HUDEP-2 (cell line): ENCODE measurements at regions not wholly inside any gene's neighbourhood (a gene's known extent, or its start where the extent isn't known, plus 50 kb on each side); places are given as distances from the start of the nearest gene placed in this dataset.

Experiments
- DNase-seq, 76 experiments: peaks; one replicate each; lab custom pipeline; 2025; ENCODE audit not compliant: unreplicated experiment in 76 of 76; lab: John Stamatoyannopoulos, UW

- no peak for DNase-seq
These were observed 96.8 kb upstream of the DOCK9 start for GRCh38 chr13:99074693-99075092.

- DNase-seq, result no peak
These were observed 97.7 kb upstream of the DOCK9 start for GRCh38 chr13:99075268-99076191.

GRCh38 chr13:99078017-99078771 lies 100.3 kb upstream of the DOCK9 start:
- DNase-seq, result peak in 1 of 76 experiments; percentile 16

GRCh38 chr13:99080131-99080530 lies 102.3 kb upstream of the DOCK9 start:
- DNase-seq, result no peak

GRCh38 chr13:99083981-99084380 lies 106.1 kb upstream of the DOCK9 start:
- no peak for DNase-seq

- no peak for DNase-seq
These were observed 107.4 kb upstream of the DOCK9 start for GRCh38 chr13:99085139-99085807.

GRCh38 chr13:99085808-99086266 lies 108.0 kb upstream of the DOCK9 start:
- peak in 4 of 76 experiments; percentile 21 to 38 (median 24) for DNase-seq

GRCh38 chr13:99086267-99087097 lies 108.6 kb upstream of the DOCK9 start:
- peak in 36 of 76 experiments; percentile 8 to 68 (median 34) for DNase-seq

GRCh38 chr13:99087098-99087953 lies 109.5 kb upstream of the DOCK9 start:
- peak in 75 of 76 experiments; percentile 8 to 92 (median 82) for DNase-seq

GRCh38 chr13:99087954-99088491 lies 110.2 kb upstream of the DOCK9 start:
- peak in 7 of 76 experiments; percentile 4 to 34 (median 18) for DNase-seq

GRCh38 chr13:99093997-99094396 lies 106.7 kb upstream of the UBAC2 start:
- DNase-seq, result no peak

- DNase-seq, result peak in 3 of 76 experiments; percentile 5 to 22 (median 9)
These were observed 98.8 kb upstream of the UBAC2 start for GRCh38 chr13:99101831-99102230.

- no peak for DNase-seq
These were observed 97.1 kb upstream of the UBAC2 start for GRCh38 chr13:99103536-99103935.

GRCh38 chr13:99104396-99104795 lies 96.3 kb upstream of the UBAC2 start:
- DNase-seq, result no peak

GRCh38 chr13:99105160-99105559 lies 95.5 kb upstream of the UBAC2 start:
- no peak for DNase-seq

GRCh38 chr13:99113351-99113750 lies 87.3 kb upstream of the UBAC2 start:
- DNase-seq, result no peak

GRCh38 chr13:99118179-99118578 lies 82.5 kb upstream of the UBAC2 start:
- no peak for DNase-seq

GRCh38 chr13:99119656-99120055 lies 81.0 kb upstream of the UBAC2 start:
- DNase-seq, result no peak

- no peak for DNase-seq
These were observed 79.9 kb upstream of the UBAC2 start for GRCh38 chr13:99120751-99121150.
